ENCODE measurements at regions not wholly inside any gene's neighbourhood (a gene's known extent, or its start where the extent isn't known, plus 50 kb on each side); places are given as distances from the start of the nearest gene placed in this dataset.

DNA sequence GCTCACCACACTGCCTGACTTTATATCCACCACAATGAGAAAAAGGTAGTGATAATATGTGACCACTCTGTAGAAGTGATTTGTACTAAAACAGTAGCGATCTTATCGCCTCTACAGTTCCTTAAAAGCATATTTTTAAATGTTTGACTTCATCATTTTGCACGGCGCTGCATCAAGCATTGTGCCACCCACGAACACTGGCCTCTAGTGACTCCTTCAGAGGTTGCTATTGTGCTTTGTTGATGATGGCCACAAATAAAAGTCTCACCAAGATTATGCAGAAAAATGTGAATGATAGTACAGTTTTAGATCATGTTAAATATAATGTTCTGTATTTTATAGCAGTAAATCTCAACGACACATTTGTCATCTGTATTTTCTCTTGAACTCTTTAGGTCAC lies 186.5 kb upstream of the NCAM2 start:
- TF ChIP-seq, protein P1, sequence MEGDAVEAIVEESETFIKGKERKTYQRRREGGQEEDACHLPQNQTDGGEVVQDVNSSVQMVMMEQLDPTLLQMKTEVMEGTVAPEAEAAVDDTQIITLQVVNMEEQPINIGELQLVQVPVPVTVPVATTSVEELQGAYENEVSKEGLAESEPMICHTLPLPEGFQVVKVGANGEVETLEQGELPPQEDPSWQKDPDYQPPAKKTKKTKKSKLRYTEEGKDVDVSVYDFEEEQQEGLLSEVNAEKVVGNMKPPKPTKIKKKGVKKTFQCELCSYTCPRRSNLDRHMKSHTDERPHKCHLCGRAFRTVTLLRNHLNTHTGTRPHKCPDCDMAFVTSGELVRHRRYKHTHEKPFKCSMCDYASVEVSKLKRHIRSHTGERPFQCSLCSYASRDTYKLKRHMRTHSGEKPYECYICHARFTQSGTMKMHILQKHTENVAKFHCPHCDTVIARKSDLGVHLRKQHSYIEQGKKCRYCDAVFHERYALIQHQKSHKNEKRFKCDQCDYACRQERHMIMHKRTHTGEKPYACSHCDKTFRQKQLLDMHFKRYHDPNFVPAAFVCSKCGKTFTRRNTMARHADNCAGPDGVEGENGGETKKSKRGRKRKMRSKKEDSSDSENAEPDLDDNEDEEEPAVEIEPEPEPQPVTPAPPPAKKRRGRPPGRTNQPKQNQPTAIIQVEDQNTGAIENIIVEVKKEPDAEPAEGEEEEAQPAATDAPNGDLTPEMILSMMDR (IDR thresholded peaks at IDR 0.05; ENCODE audit: low read depth, low read length): no peak
- TF ChIP-seq, protein P2, sequence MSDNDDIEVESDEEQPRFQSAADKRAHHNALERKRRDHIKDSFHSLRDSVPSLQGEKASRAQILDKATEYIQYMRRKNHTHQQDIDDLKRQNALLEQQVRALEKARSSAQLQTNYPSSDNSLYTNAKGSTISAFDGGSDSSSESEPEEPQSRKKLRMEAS (IDR thresholded peaks at IDR 0.05; ENCODE audit: low read depth, low read length): no peak
- no peak for TF ChIP-seq POLR2A (IDR thresholded peaks at IDR 0.05; ENCODE audit: extremely low read depth, insufficient read length)
